K562 (cell line): ENCODE measurements at regions not wholly inside any gene's neighbourhood (a gene's known extent, or its start where the extent isn't known, plus 50 kb on each side); places are given as distances from the start of the nearest gene placed in this dataset.
A peak's percentile ranks its signal among the peaks of the same experiment; 100 is the strongest.

Experiments used
- BCOR ChIP-seq: fragments of 450-650 bp; IDR thresholded peaks from 2 replicates; pipeline ENCODE4 v1.6.1; 2016
- BRD4 ChIP-seq: fragments of 200-600 bp; sonication (generic); IDR thresholded peaks from 2 replicates; pipeline ENCODE4 v1.6.1; 2017; ENCODE audit warnings: inconsistent platforms
- CEBPG ChIP-seq, 3 experiments: fragments of 200-800 bp in 1 of 3; sonication (Bioruptor generic) in 1 of 3; sonication (generic) in 1 of 3; formaldehyde crosslinking in 1 of 3; IDR thresholded peaks in 2 of 3; conservative IDR thresholded peaks in 1 of 3; 2 replicates each; pipeline versions ENCODE4 v1.6.1 to v1.8.0; 2016 to 2022; ENCODE audit warnings: missing compliant biosample characterization in 2 of 3, missing genetic modification characterization in 2 of 3, mild to moderate bottlenecking in 1 of 3, missing genetic modification reagents in 1 of 3
- JUND ChIP-seq, 2 experiments: IDR thresholded peaks; 2 replicates in 1 of 2; 3 replicates in 1 of 2; pipeline ENCODE4 v1.6.1; 2011; ENCODE audit warnings: borderline replicate concordance in 2 of 2, low read depth in 2 of 2, low read length in 2 of 2, improper control_type of control experiment in 1 of 2, missing biosample characterization in 1 of 2, missing genetic modification characterization in 1 of 2, missing genetic modification reagents in 1 of 2
- NONO ChIP-seq, 2 experiments: fragments of 200-400 bp in 1 of 2; fragments of 450-650 bp in 1 of 2; formaldehyde crosslinking in 1 of 2; IDR thresholded peaks; 2 replicates each; pipeline ENCODE4 v1.6.1; 2017; ENCODE audit warnings: low read depth in 2 of 2, mild to moderate bottlenecking in 2 of 2, moderate library complexity in 2 of 2, low read length in 1 of 2
- PBX2 ChIP-seq, 2 experiments: IDR thresholded peaks in 1 of 2; conservative IDR thresholded peaks in 1 of 2; 2 replicates each; pipeline ENCODE4 v1.6.1; 2016; ENCODE audit warnings: low read depth in 2 of 2, mild to moderate bottlenecking in 1 of 2, missing compliant biosample characterization in 1 of 2, missing genetic modification characterization in 1 of 2, moderate library complexity in 1 of 2
- POLR2B ChIP-seq: fragments of 450-650 bp; IDR thresholded peaks from 2 replicates; pipeline ENCODE4 v1.6.1; 2018; ENCODE audit warnings: low read depth; ENCODE audit not compliant: partially characterized antibody
- SMAD3 ChIP-seq: fragments of 450-650 bp; formaldehyde crosslinking; conservative IDR thresholded peaks from 2 replicates; pipeline ENCODE4 v1.4.0; 2020; ENCODE audit warnings: mild to moderate bottlenecking
- SMAD4 ChIP-seq: fragments of 250-450 bp; sonication (Bioruptor Pico); conservative IDR thresholded peaks from 2 replicates; pipeline ENCODE4 v1.8.0; 2021; ENCODE audit warnings: inconsistent platforms, mild to moderate bottlenecking, moderate library complexity
- SP2 ChIP-seq: IDR thresholded peaks from 2 replicates; pipeline ENCODE4 v1.6.1; 2011; ENCODE audit warnings: mild to moderate bottlenecking, low read depth, low read length, moderate library complexity; ENCODE audit not compliant: poor library complexity, severe bottlenecking; ENCODE audit errors: extremely low read depth
- SPI1 ChIP-seq: IDR thresholded peaks from 2 replicates; pipeline ENCODE4 v1.6.1; 2011; ENCODE audit warnings: low read depth, low read length, control low read depth, borderline replicate concordance
- ZMIZ1 ChIP-seq, 2 experiments: fragments of 150-350 bp in 1 of 2; IDR thresholded peaks; 2 replicates each; pipeline ENCODE4 v1.6.1; 2012 to 2016; ENCODE audit warnings: low read depth in 2 of 2, low read length in 2 of 2, mild to moderate bottlenecking in 1 of 2, moderate library complexity in 1 of 2
- ZNF134 ChIP-seq: fragments of 250-450 bp; sonication (Bioruptor Pico); conservative IDR thresholded peaks from 2 replicates; pipeline ENCODE4 v1.4.0; 2020
- ZNF518B ChIP-seq: fragments of 250-450 bp; sonication (Bioruptor Pico); IDR thresholded peaks from 2 replicates; pipeline ENCODE4 v1.5.0; 2021; ENCODE audit warnings: mild to moderate bottlenecking, moderate library complexity
- ZSCAN32 ChIP-seq: fragments of 450-650 bp; formaldehyde crosslinking; IDR thresholded peaks from 2 replicates; pipeline ENCODE4 v1.4.0; 2020; ENCODE audit warnings: mild to moderate bottlenecking, moderate library complexity

DNA sequence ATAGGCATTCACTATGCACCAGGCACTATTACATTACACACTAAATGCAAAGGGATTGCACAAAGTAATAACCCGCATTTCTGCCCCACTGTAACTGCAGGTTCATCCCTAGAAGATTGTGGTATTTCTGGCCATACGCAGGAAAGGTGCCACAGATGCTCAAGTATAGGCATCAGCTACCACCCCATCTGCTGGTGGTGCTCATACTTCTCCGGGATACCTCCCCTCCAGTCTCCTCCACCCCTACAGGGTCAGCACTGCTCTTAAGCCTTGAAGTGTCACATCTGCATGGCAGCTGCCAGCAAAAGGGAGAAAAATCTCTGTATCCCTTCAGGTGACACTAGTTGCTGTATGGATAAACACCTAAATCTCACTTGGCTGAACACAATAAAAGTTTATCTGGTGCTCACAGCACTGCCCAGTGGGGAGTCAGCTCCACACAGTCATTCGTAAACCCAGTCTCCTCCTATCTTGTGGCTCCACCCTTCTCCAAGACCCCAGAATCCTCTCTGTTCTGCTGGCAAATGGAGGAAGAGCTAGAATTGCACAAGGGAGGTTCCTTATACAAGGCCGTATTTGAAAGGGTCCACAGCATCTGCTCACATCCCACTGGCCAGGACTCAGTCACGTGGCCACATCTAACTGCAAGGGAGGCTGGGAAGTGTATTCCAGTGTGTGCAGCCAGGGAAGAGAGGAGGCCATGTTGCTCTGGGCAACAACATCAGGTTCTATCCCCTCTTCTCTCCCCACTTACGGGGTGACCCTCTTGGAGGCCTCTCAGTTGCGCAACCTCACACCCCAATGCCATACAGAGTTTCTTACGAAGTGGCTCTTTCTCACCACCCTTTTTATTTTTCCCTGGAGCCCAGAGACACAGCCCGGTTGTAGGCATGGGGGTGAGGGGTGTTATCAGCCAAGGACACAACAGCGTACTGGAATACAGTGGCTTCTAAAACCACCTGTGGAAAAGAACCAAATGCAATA lies 114.7 kb downstream of the BUD13 start (continued):
- no peak for TF ChIP-seq ZMIZ1 (IDR thresholded peaks at IDR 0.05; ENCODE audit: low read depth in 2 of 2, low read length in 2 of 2)
- TF ChIP-seq PBX2 (CRISPR knock-in tag; IDR thresholded peaks at IDR 0.05; ENCODE audit: low read depth) = no peak
- no peak for TF ChIP-seq PBX2 (tag; conservative IDR thresholded peaks at IDR 0.05; ENCODE audit: low read depth)
- no peak for TF ChIP-seq SPI1
- no peak for TF ChIP-seq ZNF134 (CRISPR knock-in tag)
- no peak for TF ChIP-seq BRD4
- TF ChIP-seq SMAD3 (CRISPR knock-in tag) = no peak
- TF ChIP-seq BCOR = no peak
- no peak for TF ChIP-seq SMAD4 (CRISPR knock-in tag)
- TF ChIP-seq JUND (IDR thresholded peaks at IDR 0.05; ENCODE audit: borderline replicate concordance, low read depth, low read length) = no peak
- no peak for TF ChIP-seq JUND (tag; IDR thresholded peaks at IDR 0.05; ENCODE audit: borderline replicate concordance, low read depth, low read length)
- no peak for TF ChIP-seq NONO (IDR thresholded peaks at IDR 0.05; ENCODE audit: low read depth in 2 of 2, low read length in 1 of 2)
- no peak for TF ChIP-seq SP2
- TF ChIP-seq POLR2B = no peak
- no peak for TF ChIP-seq CEBPG (CRISPR knock-in tag; IDR thresholded peaks at IDR 0.05)
- TF ChIP-seq CEBPG (tag; conservative IDR thresholded peaks at IDR 0.05 in 1 of 2, IDR thresholded peaks at IDR 0.05 in 1 of 2) = peak in 1 of 2 experiments; percentile 40; a peak in 1 of 4 replicates
- TF ChIP-seq ZSCAN32 = no peak
- TF ChIP-seq ZNF518B (CRISPR knock-in tag) = no peak
